Upper lobe of left lung (tissue), 4 donors: ENCODE measurements at regions not wholly inside any gene's neighbourhood (a gene's known extent, or its start where the extent isn't known, plus 50 kb on each side); places are given as distances from the start of the nearest gene placed in this dataset.

Experiments used
- POLR2A ChIP-seq, 4 donors: fragments of 450-650 bp; IDR thresholded peaks; one replicate each; pipeline ENCODE4 v1.5.1; 2016 to 2017; ENCODE audit warnings: antibody characterized with exemption in 4 of 4, mild to moderate bottlenecking in 2 of 4
- POLR2AphosphoS5 ChIP-seq, 2 donors: sonication (generic); formaldehyde crosslinking; IDR thresholded peaks; one replicate each; pipeline ENCODE4 v1.5.1; 2017; ENCODE audit warnings: antibody characterized with exemption in 2 of 2
- TF ChIP-seq, protein P1 (sequence below), 6 experiments: fragments of 450-650 bp in 4 of 6; fragments of 200-600 bp in 2 of 6; sonication (generic) in 2 of 6; IDR thresholded peaks; one replicate each; pipeline ENCODE4 v1.5.1; 2016 to 2019; ENCODE audit warnings: antibody characterized with exemption in 6 of 6

- TF ChIP-seq POLR2AphosphoS5 (IDR thresholded peaks at IDR 0.05) (no peak), POLR2A (IDR thresholded peaks at IDR 0.05) (no peak)
- TF ChIP-seq, protein P1, sequence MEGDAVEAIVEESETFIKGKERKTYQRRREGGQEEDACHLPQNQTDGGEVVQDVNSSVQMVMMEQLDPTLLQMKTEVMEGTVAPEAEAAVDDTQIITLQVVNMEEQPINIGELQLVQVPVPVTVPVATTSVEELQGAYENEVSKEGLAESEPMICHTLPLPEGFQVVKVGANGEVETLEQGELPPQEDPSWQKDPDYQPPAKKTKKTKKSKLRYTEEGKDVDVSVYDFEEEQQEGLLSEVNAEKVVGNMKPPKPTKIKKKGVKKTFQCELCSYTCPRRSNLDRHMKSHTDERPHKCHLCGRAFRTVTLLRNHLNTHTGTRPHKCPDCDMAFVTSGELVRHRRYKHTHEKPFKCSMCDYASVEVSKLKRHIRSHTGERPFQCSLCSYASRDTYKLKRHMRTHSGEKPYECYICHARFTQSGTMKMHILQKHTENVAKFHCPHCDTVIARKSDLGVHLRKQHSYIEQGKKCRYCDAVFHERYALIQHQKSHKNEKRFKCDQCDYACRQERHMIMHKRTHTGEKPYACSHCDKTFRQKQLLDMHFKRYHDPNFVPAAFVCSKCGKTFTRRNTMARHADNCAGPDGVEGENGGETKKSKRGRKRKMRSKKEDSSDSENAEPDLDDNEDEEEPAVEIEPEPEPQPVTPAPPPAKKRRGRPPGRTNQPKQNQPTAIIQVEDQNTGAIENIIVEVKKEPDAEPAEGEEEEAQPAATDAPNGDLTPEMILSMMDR (IDR thresholded peaks at IDR 0.05) = no peak
Observed at GRCh38 chr2:873027-873426, 77.6 kb upstream of the SNTG2 start.
